ENCODE measurements at regions not wholly inside any gene's neighbourhood (a gene's known extent, or its start where the extent isn't known, plus 50 kb on each side); places are given as distances from the start of the nearest gene placed in this dataset.

DNA sequence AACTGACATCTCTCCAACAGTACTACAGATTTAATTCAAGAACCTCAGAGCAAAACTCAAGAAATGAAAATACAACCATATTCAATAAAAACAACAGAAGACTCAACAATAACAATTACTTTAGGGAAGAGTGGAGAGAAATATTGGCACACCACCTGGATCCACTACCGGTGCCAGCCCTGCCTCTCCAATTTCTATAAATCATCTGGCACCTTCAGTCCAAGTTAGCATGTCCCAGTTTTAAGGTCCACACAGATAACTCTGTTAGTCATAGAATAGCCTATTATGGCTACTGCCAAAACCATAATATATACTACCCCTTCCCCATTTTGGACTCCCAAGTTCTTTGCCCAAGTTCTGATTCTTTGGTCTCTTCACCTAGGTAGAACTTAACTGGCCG, 69.9 kb upstream of the PSMA6 start:
- TF ChIP-seq, protein P1, sequence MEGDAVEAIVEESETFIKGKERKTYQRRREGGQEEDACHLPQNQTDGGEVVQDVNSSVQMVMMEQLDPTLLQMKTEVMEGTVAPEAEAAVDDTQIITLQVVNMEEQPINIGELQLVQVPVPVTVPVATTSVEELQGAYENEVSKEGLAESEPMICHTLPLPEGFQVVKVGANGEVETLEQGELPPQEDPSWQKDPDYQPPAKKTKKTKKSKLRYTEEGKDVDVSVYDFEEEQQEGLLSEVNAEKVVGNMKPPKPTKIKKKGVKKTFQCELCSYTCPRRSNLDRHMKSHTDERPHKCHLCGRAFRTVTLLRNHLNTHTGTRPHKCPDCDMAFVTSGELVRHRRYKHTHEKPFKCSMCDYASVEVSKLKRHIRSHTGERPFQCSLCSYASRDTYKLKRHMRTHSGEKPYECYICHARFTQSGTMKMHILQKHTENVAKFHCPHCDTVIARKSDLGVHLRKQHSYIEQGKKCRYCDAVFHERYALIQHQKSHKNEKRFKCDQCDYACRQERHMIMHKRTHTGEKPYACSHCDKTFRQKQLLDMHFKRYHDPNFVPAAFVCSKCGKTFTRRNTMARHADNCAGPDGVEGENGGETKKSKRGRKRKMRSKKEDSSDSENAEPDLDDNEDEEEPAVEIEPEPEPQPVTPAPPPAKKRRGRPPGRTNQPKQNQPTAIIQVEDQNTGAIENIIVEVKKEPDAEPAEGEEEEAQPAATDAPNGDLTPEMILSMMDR (IDR thresholded peaks at IDR 0.05): no peak
- TF ChIP-seq ZFX (IDR thresholded peaks at IDR 0.05; ENCODE audit: borderline replicate concordance): no peak
